ENCODE measurements at regions not wholly inside any gene's neighbourhood (a gene's known extent, or its start where the extent isn't known, plus 50 kb on each side); places are given as distances from the start of the nearest gene placed in this dataset.

DNA sequence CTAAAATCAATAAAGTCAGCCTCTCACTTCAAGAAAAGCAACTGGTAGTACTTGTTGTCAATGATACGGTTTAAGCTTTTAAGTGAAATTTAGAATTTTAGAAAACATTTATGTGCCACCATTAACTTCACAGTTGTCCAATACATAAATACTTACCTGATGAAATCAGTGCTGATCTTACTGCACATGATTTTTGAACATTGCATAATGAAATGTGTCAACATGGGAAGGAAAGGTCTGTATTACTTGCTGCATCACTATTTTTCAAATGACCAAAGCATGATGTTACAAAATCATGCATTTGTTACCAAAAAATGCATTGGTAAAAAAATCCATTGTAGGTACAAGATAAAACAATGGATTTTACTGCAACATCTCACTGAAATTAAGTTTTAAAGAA lies 284.3 kb downstream of the EPM2A start:
- WGBS, 2 donors = 87 to 92% methylated on average over 1 of the region's 1 CpG

DNA sequence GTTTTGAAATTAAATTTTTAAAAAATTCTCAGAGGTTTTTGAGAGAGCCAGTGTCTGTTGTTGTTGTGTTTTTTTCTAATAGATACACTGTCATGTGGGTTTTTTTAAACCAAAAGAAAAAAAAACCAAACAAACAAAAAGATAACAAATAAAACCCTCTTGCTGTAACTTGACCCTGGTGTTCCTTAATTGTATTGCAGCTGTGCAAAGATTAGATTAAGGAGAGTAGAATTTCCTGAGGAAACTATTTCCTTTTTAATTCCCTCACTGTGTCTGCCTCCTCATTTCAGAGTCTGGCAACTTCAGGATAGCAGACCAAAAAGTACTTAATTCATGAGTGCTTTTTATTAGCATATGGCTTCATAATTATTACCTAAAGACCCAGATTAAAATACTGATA lies 281.9 kb downstream of the EPM2A start:
- Histone ChIP-seq H3K27ac (ENCODE audit: low read depth in 2 of 2, low read length in 1 of 2) (no peak overlapping the region), H3K27me3 (ENCODE audit: control insufficient read depth in 1 of 2, insufficient read depth in 2 of 2, low read length in 2 of 2) (no peaks in the 10 kb centered on the region), H3K9me3 (ENCODE audit: control insufficient read depth in 2 of 2, insufficient read depth in 1 of 2, low read depth in 1 of 2, low read length in 1 of 2) (no peaks in the 10 kb centered on the region), H3K4me3 (ENCODE audit: low read depth in 1 of 2, low read length in 2 of 2) (no peak overlapping the region), H3K36me3 (ENCODE audit: control insufficient read depth in 2 of 2, insufficient read depth in 2 of 2, low read length in 1 of 2) (no peaks in the 10 kb centered on the region), H3K4me1 (ENCODE audit: control insufficient read depth in 2 of 2, insufficient read depth in 2 of 2, low read length in 1 of 2) (no peaks in the 10 kb centered on the region)

More for the DNA sequence above, 284.3 kb downstream of the EPM2A start:
- Histone ChIP-seq H3K36me3 (ENCODE audit: control insufficient read depth in 2 of 2, insufficient read depth in 2 of 2, low read length in 1 of 2) (no peaks in the 10 kb centered on the region), H3K9me3 (ENCODE audit: control insufficient read depth in 2 of 2, insufficient read depth in 1 of 2, low read depth in 1 of 2, low read length in 1 of 2) (no peaks in the 10 kb centered on the region), H3K4me3 (ENCODE audit: low read depth in 1 of 2, low read length in 2 of 2) (no peak overlapping the region), H3K4me1 (ENCODE audit: control insufficient read depth in 2 of 2, insufficient read depth in 2 of 2, low read length in 1 of 2) (no peaks in the 10 kb centered on the region), H3K27me3 (ENCODE audit: control insufficient read depth in 1 of 2, insufficient read depth in 2 of 2, low read length in 2 of 2) (no peaks in the 10 kb centered on the region), H3K27ac (ENCODE audit: low read depth in 2 of 2, low read length in 1 of 2) (no peak overlapping the region)

GRCh38 chr6:145454006-145454405 lies 281.3 kb downstream of the EPM2A start:
- Histone ChIP-seq H3K27me3 (ENCODE audit: control insufficient read depth in 1 of 2, insufficient read depth in 2 of 2, low read length in 2 of 2) (no peaks in the 10 kb centered on the region), H3K9me3 (ENCODE audit: control insufficient read depth in 2 of 2, insufficient read depth in 1 of 2, low read depth in 1 of 2, low read length in 1 of 2) (no peaks in the 10 kb centered on the region), H3K4me1 (ENCODE audit: control insufficient read depth in 2 of 2, insufficient read depth in 2 of 2, low read length in 1 of 2) (no peaks in the 10 kb centered on the region), H3K4me3 (ENCODE audit: low read depth in 1 of 2, low read length in 2 of 2) (no peak overlapping the region), H3K36me3 (ENCODE audit: control insufficient read depth in 2 of 2, insufficient read depth in 2 of 2, low read length in 1 of 2) (no peaks in the 10 kb centered on the region), H3K27ac (ENCODE audit: low read depth in 2 of 2, low read length in 1 of 2) (no peak overlapping the region)
- WGBS, 2 donors = 94 to 97% methylated on average over 2 of the region's 2 CpGs

DNA sequence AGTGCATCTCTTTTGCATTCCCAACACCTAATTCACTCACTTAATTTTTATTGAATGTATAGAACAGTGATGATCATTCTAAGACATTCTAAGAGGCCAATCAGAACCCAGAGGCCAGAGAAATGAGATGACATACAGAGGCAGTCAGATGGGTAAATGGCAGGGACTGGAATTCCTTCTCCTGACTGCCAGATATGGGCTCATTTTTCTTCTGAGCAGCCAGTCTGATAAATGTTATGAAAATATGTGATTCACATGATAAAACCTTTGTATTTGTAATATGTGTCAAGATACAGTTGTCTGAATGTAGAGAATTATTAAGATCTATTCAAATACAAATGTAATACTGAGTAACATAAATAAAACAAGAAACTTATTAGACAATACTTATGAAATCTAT lies 277.8 kb downstream of the EPM2A start:
- Histone ChIP-seq H3K27me3 (ENCODE audit: control insufficient read depth in 1 of 2, insufficient read depth in 2 of 2, low read length in 2 of 2) (no peaks in the 10 kb centered on the region), H3K36me3 (ENCODE audit: control insufficient read depth in 2 of 2, insufficient read depth in 2 of 2, low read length in 1 of 2) (no peaks in the 10 kb centered on the region), H3K4me1 (ENCODE audit: control insufficient read depth in 2 of 2, insufficient read depth in 2 of 2, low read length in 1 of 2) (no peaks in the 10 kb centered on the region), H3K4me3 (ENCODE audit: low read depth in 1 of 2, low read length in 2 of 2) (no peak overlapping the region), H3K27ac (ENCODE audit: low read depth in 2 of 2, low read length in 1 of 2) (no peak overlapping the region), H3K9me3 (ENCODE audit: control insufficient read depth in 2 of 2, insufficient read depth in 1 of 2, low read depth in 1 of 2, low read length in 1 of 2) (no peaks in the 10 kb centered on the region)

DNA sequence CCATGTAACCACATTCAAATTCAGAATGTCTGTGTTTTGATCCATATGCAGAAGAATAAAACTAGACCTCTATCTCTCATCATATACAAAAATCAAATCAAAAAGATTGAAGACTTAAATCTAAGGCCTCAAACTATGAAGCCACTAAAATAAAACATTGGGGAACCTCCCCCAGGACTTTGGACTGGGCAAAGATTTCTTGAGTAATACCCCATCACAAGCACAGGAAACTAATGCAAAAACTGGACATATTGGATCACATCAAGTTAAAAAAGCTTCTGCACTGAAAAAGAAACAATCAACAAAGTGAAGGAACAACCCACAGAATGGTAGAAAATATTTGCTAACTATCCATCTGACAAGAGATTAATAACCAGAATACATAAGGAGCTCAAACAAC lies 266.8 kb downstream of the EPM2A start:
- no peak overlapping the region for H3K4me3 ChIP-seq (ENCODE audit: low read depth in 1 of 2, low read length in 2 of 2)
- no peaks in the 10 kb centered on the region for H3K4me1 ChIP-seq (ENCODE audit: control insufficient read depth in 2 of 2, insufficient read depth in 2 of 2, low read length in 1 of 2)
- no peaks in the 10 kb centered on the region for H3K36me3 ChIP-seq (ENCODE audit: control insufficient read depth in 2 of 2, insufficient read depth in 2 of 2, low read length in 1 of 2)
- no peak overlapping the region for H3K27ac ChIP-seq (ENCODE audit: low read depth in 2 of 2, low read length in 1 of 2)
- peaks cover 0 to 5% of the 10 kb centered on the region in 2 donors for H3K9me3 ChIP-seq (ENCODE audit: control insufficient read depth in 2 of 2, insufficient read depth in 1 of 2, low read depth in 1 of 2, low read length in 1 of 2)
- no peaks in the 10 kb centered on the region for H3K27me3 ChIP-seq (ENCODE audit: control insufficient read depth in 1 of 2, insufficient read depth in 2 of 2, low read length in 2 of 2)

GRCh38 chr6:145469021-145469420 lies 266.3 kb downstream of the EPM2A start:
- Histone ChIP-seq H3K27me3 (ENCODE audit: control insufficient read depth in 1 of 2, insufficient read depth in 2 of 2, low read length in 2 of 2) (no peaks in the 10 kb centered on the region), H3K36me3 (ENCODE audit: control insufficient read depth in 2 of 2, insufficient read depth in 2 of 2, low read length in 1 of 2) (no peaks in the 10 kb centered on the region), H3K27ac (ENCODE audit: low read depth in 2 of 2, low read length in 1 of 2) (no peak overlapping the region), H3K4me1 (ENCODE audit: control insufficient read depth in 2 of 2, insufficient read depth in 2 of 2, low read length in 1 of 2) (no peaks in the 10 kb centered on the region), H3K4me3 (ENCODE audit: low read depth in 1 of 2, low read length in 2 of 2) (no peak overlapping the region), H3K9me3 (ENCODE audit: control insufficient read depth in 2 of 2, insufficient read depth in 1 of 2, low read depth in 1 of 2, low read length in 1 of 2) (peaks cover 0 to 5% of the 10 kb centered on the region in 2 donors)

GRCh38 chr6:145475794-145476396 lies 259.4 kb downstream of the EPM2A start:
- WGBS, 2 donors = 33 to 38% methylated on average over 1 of the region's 1 CpG
- peaks cover 0 to 5% of the 10 kb centered on the region in 2 donors for H3K9me3 ChIP-seq (ENCODE audit: control insufficient read depth in 2 of 2, insufficient read depth in 1 of 2, low read depth in 1 of 2, low read length in 1 of 2)
- H3K4me3 ChIP-seq (ENCODE audit: low read depth in 1 of 2, low read length in 2 of 2) = no peak overlapping the region
- H3K36me3 ChIP-seq (ENCODE audit: control insufficient read depth in 2 of 2, insufficient read depth in 2 of 2, low read length in 1 of 2) = no peaks in the 10 kb centered on the region
- H3K27ac ChIP-seq (ENCODE audit: low read depth in 2 of 2, low read length in 1 of 2) = no peak overlapping the region
- no peaks in the 10 kb centered on the region for H3K27me3 ChIP-seq (ENCODE audit: control insufficient read depth in 1 of 2, insufficient read depth in 2 of 2, low read length in 2 of 2)
- H3K4me1 ChIP-seq (ENCODE audit: control insufficient read depth in 2 of 2, insufficient read depth in 2 of 2, low read length in 1 of 2) = no peaks in the 10 kb centered on the region

DNA sequence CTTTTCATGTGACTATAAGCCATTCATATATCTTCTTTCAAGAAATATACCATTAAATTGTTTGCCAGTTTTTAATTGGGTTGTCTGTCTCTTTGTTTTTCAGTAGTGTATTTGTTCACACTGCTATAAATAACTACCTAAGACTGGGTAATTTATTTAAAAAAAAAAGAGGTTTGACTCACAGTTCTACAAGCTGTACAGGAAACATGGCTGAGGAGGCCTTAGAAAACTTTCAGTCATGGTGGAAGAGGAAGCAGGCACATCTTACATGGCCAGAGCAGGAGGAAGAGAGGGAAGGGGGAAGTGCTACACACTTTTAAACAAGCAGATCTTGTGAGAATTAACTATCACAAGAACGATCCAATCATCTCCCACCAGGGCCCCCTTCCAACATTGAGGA lies 255.3 kb downstream of the EPM2A start:
- H3K36me3 ChIP-seq (ENCODE audit: control insufficient read depth in 2 of 2, insufficient read depth in 2 of 2, low read length in 1 of 2) = no peaks in the 10 kb centered on the region
- 90 to 97% methylated on average over 1 of the region's 1 CpG for WGBS, 2 donors
- no peak overlapping the region for H3K27ac ChIP-seq (ENCODE audit: low read depth in 2 of 2, low read length in 1 of 2)
- H3K4me3 ChIP-seq (ENCODE audit: low read depth in 1 of 2, low read length in 2 of 2) = no peak overlapping the region
- H3K4me1 ChIP-seq (ENCODE audit: control insufficient read depth in 2 of 2, insufficient read depth in 2 of 2, low read length in 1 of 2) = no peaks in the 10 kb centered on the region
- H3K27me3 ChIP-seq (ENCODE audit: control insufficient read depth in 1 of 2, insufficient read depth in 2 of 2, low read length in 2 of 2) = no peaks in the 10 kb centered on the region
- H3K9me3 ChIP-seq (ENCODE audit: control insufficient read depth in 2 of 2, insufficient read depth in 1 of 2, low read depth in 1 of 2, low read length in 1 of 2) = no peaks in the 10 kb centered on the region

DNA sequence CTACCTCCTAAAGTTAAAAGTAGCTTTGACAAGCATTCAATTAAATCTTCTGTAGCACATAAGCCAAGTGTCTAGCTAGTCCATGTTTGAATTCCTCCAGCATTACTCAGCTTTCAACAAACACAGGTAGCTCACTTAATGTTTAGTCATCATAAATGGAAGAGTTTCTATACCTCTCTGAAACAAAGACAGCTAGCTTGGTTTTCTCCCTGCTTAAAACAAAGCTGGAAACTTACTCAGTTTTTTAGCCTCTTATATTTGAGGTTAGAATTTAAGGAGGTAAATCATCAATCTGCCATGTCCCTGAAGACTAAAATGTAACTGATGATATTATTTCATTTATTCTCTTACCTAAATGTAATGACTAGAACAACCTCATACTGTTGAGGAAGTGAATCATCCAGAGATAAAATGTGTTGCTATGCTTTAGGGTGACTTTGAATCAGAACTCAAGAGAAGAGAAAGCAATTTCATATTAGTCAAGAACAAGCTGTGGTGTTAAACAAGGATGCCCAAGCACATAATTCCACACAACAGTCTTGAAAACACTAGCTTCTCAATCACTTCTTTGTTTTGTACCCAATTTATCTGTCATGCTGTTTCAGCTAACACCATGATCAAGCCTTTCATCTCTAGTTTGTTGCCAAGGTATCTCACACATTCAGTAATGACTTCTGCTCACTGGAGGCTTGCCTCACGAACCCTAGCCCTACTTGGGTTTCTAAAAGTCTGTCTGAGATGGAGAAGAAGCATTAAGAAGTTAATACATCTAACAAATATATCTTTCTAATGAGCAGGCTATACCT lies 251.9 kb downstream of the EPM2A start:
- H3K27me3 ChIP-seq (ENCODE audit: control insufficient read depth in 1 of 2, insufficient read depth in 2 of 2, low read length in 2 of 2) = no peaks in the 10 kb centered on the region
- H3K36me3 ChIP-seq (ENCODE audit: control insufficient read depth in 2 of 2, insufficient read depth in 2 of 2, low read length in 1 of 2) = no peaks in the 10 kb centered on the region
- no peak overlapping the region for H3K27ac ChIP-seq (ENCODE audit: low read depth in 2 of 2, low read length in 1 of 2)
- no peak overlapping the region for H3K4me3 ChIP-seq (ENCODE audit: low read depth in 1 of 2, low read length in 2 of 2)
- no peaks in the 10 kb centered on the region for H3K4me1 ChIP-seq (ENCODE audit: control insufficient read depth in 2 of 2, insufficient read depth in 2 of 2, low read length in 1 of 2)
- 28 to 45% methylated on average over 1 of the region's 1 CpG for WGBS, 2 donors
- H3K9me3 ChIP-seq (ENCODE audit: control insufficient read depth in 2 of 2, insufficient read depth in 1 of 2, low read depth in 1 of 2, low read length in 1 of 2) = no peaks in the 10 kb centered on the region

GRCh38 chr6:145485288-145485687 lies 250.0 kb downstream of the EPM2A start:
- Histone ChIP-seq H3K36me3 (ENCODE audit: control insufficient read depth in 2 of 2, insufficient read depth in 2 of 2, low read length in 1 of 2) (no peaks in the 10 kb centered on the region), H3K4me1 (ENCODE audit: control insufficient read depth in 2 of 2, insufficient read depth in 2 of 2, low read length in 1 of 2) (no peaks in the 10 kb centered on the region), H3K4me3 (ENCODE audit: low read depth in 1 of 2, low read length in 2 of 2) (no peak overlapping the region), H3K27me3 (ENCODE audit: control insufficient read depth in 1 of 2, insufficient read depth in 2 of 2, low read length in 2 of 2) (no peaks in the 10 kb centered on the region), H3K9me3 (ENCODE audit: control insufficient read depth in 2 of 2, insufficient read depth in 1 of 2, low read depth in 1 of 2, low read length in 1 of 2) (no peaks in the 10 kb centered on the region), H3K27ac (ENCODE audit: low read depth in 2 of 2, low read length in 1 of 2) (no peak overlapping the region)
- 73% methylated on average over 2 of the region's 2 CpGs for WGBS, 2 donors
